Keratinocyte (primary cell): ENCODE measurements at regions not wholly inside any gene's neighbourhood (a gene's known extent, or its start where the extent isn't known, plus 50 kb on each side); places are given as distances from the start of the nearest gene placed in this dataset.

Experiments
- DNase-seq: peaks from one replicate; pipeline ENCODE4 v3.0.0-alpha.2; 2011; ENCODE audit warnings: low read depth, missing footprints, low spot score
- FAIRE-seq: peaks from 2 replicates; lab custom pipeline; 2011; peaks lifted over from hg19 to GRCh38; lab: Jason Lieb, UNC
- H2AFZ ChIP-seq: 2 replicates; pipeline ENCODE4 v1.6.0; 2012; ENCODE audit warnings: low read length, control low read depth, inconsistent platforms; ENCODE audit not compliant: control insufficient read depth
- H3K27ac ChIP-seq: 2 replicates; pipeline ENCODE4 v1.5.1; 2011; ENCODE audit warnings: low read length; ENCODE audit not compliant: control insufficient read depth, insufficient read depth
- H3K27me3 ChIP-seq: 3 replicates; pipeline ENCODE4 v1.6.0; 2011; ENCODE audit warnings: low read length; ENCODE audit not compliant: control insufficient read depth, insufficient read depth; ENCODE audit errors: extremely low read depth
- H3K36me3 ChIP-seq, 2 experiments: 2 replicates in 1 of 2; 3 replicates in 1 of 2; pipeline ENCODE4 v1.5.1; 2011; ENCODE audit warnings: low read length in 2 of 2, mild to moderate bottlenecking in 1 of 2; ENCODE audit not compliant: control insufficient read depth in 2 of 2, insufficient read depth in 2 of 2; ENCODE audit errors: extremely low read depth in 1 of 2
- H3K4me1 ChIP-seq: 3 replicates; pipeline ENCODE4 v1.5.1; 2011; ENCODE audit warnings: low read length; ENCODE audit not compliant: control insufficient read depth, insufficient read depth; ENCODE audit errors: extremely low read depth
- H3K4me2 ChIP-seq: 3 replicates; pipeline ENCODE4 v1.6.0; 2011; ENCODE audit warnings: low read depth, low read length; ENCODE audit not compliant: control insufficient read depth, insufficient read depth; ENCODE audit errors: extremely low read depth
- H3K4me3 ChIP-seq, 3 experiments: fragments of 200-600 bp in 1 of 3; sonication (generic) in 1 of 3; 2 replicates in 2 of 3; 3 replicates in 1 of 3; pipeline ENCODE4 v1.5.1; 2011 to 2016; ENCODE audit warnings: low read length in 3 of 3, mild to moderate bottlenecking in 3 of 3, control low read depth in 2 of 3, inconsistent platforms in 1 of 3, low read depth in 1 of 3, mixed read lengths in 1 of 3, mixed run types in 1 of 3, moderate library complexity in 1 of 3; ENCODE audit not compliant: control insufficient read depth in 2 of 3, insufficient read depth in 2 of 3; ENCODE audit errors: extremely low read depth in 1 of 3
- H3K79me2 ChIP-seq: 2 replicates; pipeline ENCODE4 v1.6.0; 2012; ENCODE audit warnings: low read length; ENCODE audit not compliant: control insufficient read depth, insufficient read depth
- H3K9ac ChIP-seq: 3 replicates; pipeline ENCODE4 v1.6.0; 2011; ENCODE audit warnings: low read length; ENCODE audit not compliant: control insufficient read depth, insufficient read depth; ENCODE audit errors: extremely low read depth
- H3K9me1 ChIP-seq: 3 replicates; pipeline ENCODE4 v1.6.0; 2011; ENCODE audit warnings: low read length; ENCODE audit not compliant: control insufficient read depth, insufficient read depth; ENCODE audit errors: extremely low read depth
- H3K9me3 ChIP-seq: 2 replicates; pipeline ENCODE4 v1.5.1; 2012; ENCODE audit warnings: low read depth, low read length; ENCODE audit not compliant: control insufficient read depth
- H4K20me1 ChIP-seq: 3 replicates; pipeline ENCODE4 v1.6.0; 2011; ENCODE audit warnings: low read length; ENCODE audit not compliant: control insufficient read depth, insufficient read depth; ENCODE audit errors: extremely low read depth
- CTCF ChIP-seq, 3 experiments: IDR thresholded peaks in 1 of 3; conservative IDR thresholded peaks in 1 of 3; optimal IDR thresholded peaks in 1 of 3; 2 replicates in 2 of 3; 3 replicates in 1 of 3; pipeline versions ENCODE3 to v1.5.1; 2011; ENCODE audit warnings: low read length in 3 of 3, mild to moderate bottlenecking in 3 of 3, moderate library complexity in 2 of 3, control low read depth in 1 of 3, inconsistent platforms in 1 of 3; ENCODE audit not compliant: insufficient read depth in 2 of 3; ENCODE audit errors: extremely low read depth in 1 of 3
- EZH2 ChIP-seq: IDR thresholded peaks from one replicate; pipeline ENCODE4 v1.6.1; 2012; ENCODE audit warnings: inconsistent platforms, mild to moderate bottlenecking, low read length, moderate library complexity
- dilution Hi-C: fragments of 300-500 bp; cut with MboI; formaldehyde crosslinking; loops from one replicate; pipeline ENCODE4 v1.7.0; 2020; ENCODE audit warnings: low sequenced_read_pairs; ENCODE audit not compliant: extremely low pct_ligation_motif_present

- Histone ChIP-seq H3K9me1 (no peaks in the 10 kb centered on the region), H3K9ac (no peak overlapping the region), H3K36me3 (no peaks in the 10 kb centered on the region), H2AFZ (no peak overlapping the region), H3K79me2 (no peaks in the 10 kb centered on the region), H3K4me1 (no peaks in the 10 kb centered on the region), H3K27me3 (no peaks in the 10 kb centered on the region), H3K9me3 (no peaks in the 10 kb centered on the region), H4K20me1 (no peaks in the 10 kb centered on the region), H3K4me2 (no peak overlapping the region), H3K4me3 (no peak overlapping the region), H3K27ac (no peak overlapping the region)
- dilution Hi-C loops, result no loop called here
- no peak for TF ChIP-seq CTCF (optimal IDR thresholded peaks at IDR 0.05 in 1 of 3, IDR thresholded peaks at IDR 0.05 in 1 of 3, conservative IDR thresholded peaks at IDR 0.05 in 1 of 3; ENCODE audit: extremely low read depth in 1 of 3, insufficient read depth in 2 of 3, low read length in 3 of 3)
- no peak for DNase-seq
- no peak for FAIRE-seq
Observed at GRCh38 chr5:159514229-159514810, 184.0 kb upstream of the IL12B start.

GRCh38 chr5:159515197-159515596 is 184.9 kb upstream of the IL12B start:
- no peak for FAIRE-seq
- Histone ChIP-seq H3K4me2 (no peak overlapping the region), H3K27ac (no peak overlapping the region), H2AFZ (no peak overlapping the region), H3K27me3 (no peaks in the 10 kb centered on the region), H3K4me1 (no peaks in the 10 kb centered on the region), H4K20me1 (no peaks in the 10 kb centered on the region), H3K9me1 (no peaks in the 10 kb centered on the region), H3K79me2 (no peaks in the 10 kb centered on the region), H3K4me3 (no peak overlapping the region), H3K36me3 (no peaks in the 10 kb centered on the region), H3K9me3 (no peaks in the 10 kb centered on the region), H3K9ac (no peak overlapping the region)
- no peak for TF ChIP-seq EZH2
- TF ChIP-seq CTCF (optimal IDR thresholded peaks at IDR 0.05 in 1 of 3, IDR thresholded peaks at IDR 0.05 in 1 of 3, conservative IDR thresholded peaks at IDR 0.05 in 1 of 3; ENCODE audit: extremely low read depth in 1 of 3, insufficient read depth in 2 of 3, low read length in 3 of 3), result no peak
- DNase-seq, result no peak
- dilution Hi-C loops, result no loop called here
